Right hindlimb (tissue), 1 donor: ENCODE measurements at regions not wholly inside any gene's neighbourhood (a gene's known extent, or its start where the extent isn't known, plus 50 kb on each side); places are given as distances from the start of the nearest gene placed in this dataset.
"Not testable (repeated sequence)": the region's sequence is repeated elsewhere in the genome, so short reads cannot be mapped to it uniquely, and the experiment has no call there.

Source experiments
- DNase-seq: peaks from one replicate; pipeline ENCODE4 v3.0.0-alpha.2; 2018

DNA sequence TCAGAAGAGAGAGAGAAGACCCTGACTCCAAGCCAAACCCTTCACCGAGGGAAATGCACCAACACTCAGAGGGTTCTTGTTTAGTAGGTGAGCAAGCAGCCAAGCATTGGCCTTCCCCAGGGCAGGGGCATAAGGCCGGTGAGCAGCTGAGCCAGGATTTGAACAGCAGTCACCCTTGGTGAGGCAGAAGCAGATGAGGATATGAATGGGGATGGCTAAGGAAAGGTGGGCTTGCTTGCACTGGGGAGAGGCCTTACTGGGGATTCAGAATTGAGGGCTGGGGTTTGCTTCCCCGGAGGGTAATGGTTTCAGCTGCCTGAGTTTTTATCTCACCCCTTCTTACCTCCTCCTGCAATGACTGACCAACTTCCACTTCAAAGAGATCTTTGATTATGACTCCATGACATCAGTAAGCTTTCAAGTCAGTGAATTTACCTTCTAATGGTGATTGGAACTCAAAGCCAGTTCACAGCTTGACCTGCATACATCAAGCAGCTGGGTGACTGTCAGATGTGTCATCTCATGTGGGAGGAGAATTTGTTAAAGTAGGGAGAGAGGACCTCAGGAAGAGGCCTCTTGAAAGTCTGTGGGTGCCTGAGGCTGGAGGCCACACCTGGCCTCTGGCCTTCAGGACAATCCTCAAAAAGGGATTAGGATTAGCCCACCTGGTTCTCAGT lies 114.5 kb upstream of the PLGLB2 start:
- DNase-seq = not testable (repeated sequence)

DNA sequence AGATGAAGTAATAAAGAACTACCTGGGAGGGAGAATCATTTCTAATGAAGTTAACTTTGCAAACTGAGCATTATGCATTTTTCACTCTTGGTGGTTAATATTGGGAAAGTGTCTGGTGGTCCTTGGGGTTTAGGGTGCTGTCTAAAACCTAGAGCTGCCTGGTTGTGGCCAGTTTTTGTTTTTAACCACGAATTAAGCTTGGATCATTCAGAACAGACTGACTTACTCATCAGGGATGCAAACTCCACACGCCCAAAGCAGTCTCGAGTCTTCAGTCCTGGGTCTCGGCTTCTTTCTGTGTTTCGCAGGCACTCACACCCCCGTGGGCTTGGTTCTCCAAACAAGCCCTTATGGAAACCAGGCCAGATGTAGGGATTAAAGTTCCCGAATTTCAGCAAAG lies 113.8 kb upstream of the PLGLB2 start:
- not testable (repeated sequence) for DNase-seq

DNA sequence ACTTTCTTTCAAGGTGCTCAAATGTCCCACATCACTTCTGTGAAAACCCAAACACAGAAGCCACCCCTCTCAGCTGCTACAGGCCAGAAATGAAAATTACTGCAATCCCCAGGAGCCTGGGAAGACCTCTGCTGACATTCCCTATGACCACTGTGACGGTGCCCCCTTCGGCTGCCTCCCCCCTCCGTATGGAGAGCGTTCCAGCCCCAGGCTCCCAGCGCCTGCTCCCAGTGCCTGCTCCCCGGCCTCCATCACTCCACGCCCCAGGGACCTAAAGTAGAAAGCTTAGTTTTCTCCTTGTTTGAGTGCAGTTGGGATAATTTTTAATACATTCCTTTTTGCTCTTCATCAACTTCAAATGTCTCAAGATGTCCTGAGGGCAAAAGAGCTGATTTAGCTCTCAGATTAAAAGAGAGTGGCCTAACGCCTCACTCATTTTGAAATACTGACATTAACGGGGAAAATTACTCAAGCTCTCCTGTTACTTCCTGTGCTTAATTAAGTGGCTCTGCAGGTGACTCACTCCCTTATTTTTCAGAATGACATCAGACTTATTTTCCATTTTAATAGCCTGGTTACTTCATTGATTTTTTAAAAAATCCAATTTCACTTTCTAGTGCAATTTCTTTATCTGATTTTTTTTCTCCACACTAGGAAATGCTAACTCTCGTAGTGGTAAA lies 112.8 kb upstream of the PLGLB2 start:
- peak; percentile 11 for DNase-seq

DNA sequence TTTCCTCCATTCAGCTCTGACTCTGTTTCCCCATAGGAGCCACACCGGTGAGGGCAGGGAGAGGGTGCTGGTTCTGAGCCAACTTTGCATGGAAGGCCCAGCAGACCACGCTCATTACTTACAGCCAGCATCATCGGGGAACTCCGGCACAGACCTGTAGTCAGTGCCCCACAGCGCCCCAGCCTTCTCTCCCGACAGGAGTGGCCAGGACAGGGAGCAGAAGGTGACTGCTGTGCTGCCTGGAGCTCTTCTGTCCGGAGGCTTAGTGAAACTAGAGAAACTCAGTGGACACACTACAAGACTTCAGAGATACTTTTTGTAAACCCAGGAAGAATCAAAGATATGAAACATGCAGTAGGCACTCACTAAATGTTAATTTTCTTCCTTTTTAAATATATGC lies 111.6 kb upstream of the PLGLB2 start:
- not testable (repeated sequence) for DNase-seq

DNA sequence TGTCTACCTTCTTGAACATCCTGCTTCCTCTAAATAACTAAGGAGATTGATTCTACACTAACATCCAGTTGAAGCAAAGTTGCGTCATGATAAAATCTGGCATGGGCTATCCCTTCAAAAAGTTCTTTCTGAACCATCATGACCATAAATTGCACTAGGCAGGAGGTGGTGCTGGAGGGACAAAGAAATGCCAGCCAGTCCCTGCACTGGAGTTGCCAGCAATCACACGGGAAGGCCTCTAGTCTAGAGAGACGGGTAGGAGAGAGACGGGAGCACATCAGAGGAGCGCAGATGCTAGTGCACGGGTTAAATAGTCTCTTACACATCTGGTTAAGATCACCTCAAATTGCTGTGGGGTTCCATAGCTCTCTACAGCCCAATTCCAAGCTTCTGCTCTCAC lies 111.2 kb upstream of the PLGLB2 start:
- DNase-seq = not testable (repeated sequence)

DNA sequence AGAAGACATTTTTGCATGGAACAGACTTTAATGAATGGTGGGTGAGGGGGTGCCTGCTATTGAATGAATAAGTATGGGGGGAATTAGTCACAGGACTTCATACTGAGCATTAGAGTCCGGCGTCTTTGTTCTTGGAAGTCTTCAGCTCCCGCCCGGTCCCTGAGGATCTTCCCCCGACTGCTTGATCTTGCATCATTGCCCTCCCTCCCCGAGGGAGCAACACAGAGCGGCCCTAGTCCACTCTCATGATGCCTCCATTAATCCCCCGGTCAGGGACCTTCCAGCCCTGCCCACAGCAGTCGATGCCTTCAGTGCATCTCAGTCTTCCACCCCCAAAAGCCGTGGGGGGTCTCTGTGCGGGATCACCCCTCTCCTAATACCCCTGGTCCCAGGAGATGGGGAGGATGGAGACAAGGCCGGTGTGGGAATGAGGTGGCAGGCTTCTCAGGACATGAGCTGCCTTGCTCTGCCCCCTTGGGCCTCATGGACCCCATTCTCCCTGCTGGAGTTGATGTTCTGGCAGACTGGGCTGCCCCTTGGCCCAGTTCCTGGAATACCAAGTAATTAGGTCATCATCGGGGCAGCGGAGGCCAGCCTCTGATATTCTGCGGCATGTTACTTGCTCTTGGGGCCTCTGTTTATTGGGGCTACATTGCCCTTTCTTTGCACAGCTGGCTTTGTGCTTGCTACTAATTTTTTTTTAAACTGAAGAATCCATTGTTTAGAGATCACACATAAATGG lies 110.5 kb upstream of the PLGLB2 start:
- DNase-seq = not testable (repeated sequence)

DNA sequence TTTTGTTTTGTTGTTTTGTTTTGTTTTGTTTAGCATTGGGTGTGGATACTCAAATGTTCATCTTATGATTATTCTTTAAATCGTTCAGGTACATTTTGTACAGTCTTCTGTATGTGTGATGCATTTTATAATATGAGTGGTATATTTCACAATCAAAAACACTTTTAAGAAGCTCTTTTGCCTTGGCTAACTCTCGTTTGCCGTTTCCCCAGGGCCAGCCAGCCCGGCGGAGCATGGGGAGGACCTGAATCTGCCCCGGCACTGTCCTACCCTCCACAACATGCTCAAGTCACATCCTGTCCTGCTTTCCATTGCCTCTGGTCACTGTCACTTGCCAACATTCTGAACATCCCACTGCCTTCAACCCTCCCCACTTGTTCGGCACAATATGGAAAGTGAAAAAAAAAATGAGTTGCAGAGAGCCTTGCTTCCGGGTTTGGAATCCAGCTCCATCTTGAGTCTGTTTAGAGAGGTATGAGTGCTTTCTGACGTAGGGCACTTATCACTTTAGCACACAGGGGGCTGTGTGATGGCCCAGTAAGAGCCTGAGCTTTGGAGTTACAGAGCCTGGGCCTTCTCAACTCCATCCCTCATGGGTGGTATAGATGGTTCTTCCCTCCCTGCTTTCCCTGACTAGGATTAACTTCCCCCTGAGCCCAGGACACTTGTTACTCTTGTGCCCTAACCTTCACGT lies 109.6 kb upstream of the PLGLB2 start:
- DNase-seq = not testable (repeated sequence)

DNA sequence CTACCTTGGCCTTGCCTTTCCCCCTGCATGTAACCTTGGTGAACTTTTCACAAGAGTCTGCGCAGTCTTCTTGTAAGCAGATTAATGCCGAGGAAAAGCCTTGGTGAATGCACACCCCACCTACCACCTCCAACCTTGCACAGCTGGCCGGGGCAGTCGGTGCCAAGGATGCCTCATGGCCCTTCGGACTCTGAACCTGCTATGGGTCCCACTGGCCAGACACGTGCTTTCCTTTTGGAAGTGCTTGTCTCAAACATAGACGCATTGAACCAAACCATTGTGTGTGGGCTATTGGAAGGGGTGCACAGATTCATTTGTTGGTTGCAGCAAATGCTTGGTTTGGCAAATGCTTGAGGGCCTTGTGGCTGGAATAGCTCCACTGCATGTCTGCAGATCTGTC lies 109.0 kb upstream of the PLGLB2 start:
- not testable (repeated sequence) for DNase-seq

DNA sequence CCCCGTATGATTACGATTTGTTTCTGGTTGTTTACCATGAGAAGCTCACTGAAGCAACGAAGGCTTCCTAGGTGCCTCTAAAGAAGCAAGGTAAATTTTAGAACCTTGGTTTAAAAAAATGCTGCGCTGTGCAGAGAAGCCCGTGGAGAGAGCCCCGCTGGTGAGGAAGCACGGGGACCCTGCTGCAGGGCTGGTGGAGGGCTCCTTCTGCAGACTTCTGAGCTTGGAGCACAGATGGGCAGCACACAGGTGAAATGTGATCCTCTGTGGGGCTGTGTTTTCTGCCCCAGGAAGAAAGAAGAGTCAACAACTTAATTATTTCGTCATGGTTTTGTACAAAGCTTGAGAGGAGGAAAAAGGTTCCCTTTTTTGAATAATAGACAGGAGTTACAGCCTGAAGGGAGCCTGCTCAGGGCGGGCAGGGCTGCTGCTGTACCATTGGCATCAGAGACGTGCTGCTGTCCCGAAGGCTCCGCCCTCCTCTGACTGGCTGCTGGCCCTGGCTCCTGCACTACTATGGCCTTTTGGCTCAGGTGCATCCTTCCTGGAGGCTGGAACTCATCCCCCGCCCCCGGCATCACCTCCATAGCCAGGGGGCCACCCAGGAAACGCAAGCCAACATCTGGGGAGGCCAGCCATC lies 108.0 kb upstream of the PLGLB2 start:
- not testable (repeated sequence) for DNase-seq

DNA sequence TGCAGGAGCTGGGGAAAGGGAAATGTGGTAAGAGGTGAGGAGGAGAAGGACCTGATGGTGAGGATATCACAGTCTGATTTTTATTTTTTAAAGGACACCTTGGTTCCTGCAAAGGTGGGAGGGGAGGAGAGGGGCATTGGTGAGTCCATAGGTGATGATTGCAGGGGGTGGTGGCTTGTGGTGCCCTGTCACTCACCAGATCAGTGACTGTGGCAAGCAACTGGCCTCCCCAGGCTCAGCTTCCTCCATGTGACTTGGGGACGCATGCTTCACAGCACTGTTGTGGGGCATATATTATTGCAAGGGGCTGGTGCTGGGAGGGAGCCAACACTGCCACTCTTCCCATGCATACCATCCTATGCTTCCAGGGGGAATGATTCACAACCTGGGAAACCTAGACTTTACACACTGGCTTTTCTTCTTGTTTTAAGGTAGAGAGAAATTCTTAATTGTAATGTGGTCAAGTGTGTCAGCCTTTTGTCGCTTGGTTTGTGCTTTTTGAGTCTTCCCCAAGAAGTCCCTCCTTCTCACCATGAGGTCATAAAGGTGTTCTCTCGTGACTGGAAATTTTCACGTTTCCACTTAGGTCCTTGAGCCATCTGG lies 106.8 kb upstream of the PLGLB2 start:
- not testable (repeated sequence) for DNase-seq

DNA sequence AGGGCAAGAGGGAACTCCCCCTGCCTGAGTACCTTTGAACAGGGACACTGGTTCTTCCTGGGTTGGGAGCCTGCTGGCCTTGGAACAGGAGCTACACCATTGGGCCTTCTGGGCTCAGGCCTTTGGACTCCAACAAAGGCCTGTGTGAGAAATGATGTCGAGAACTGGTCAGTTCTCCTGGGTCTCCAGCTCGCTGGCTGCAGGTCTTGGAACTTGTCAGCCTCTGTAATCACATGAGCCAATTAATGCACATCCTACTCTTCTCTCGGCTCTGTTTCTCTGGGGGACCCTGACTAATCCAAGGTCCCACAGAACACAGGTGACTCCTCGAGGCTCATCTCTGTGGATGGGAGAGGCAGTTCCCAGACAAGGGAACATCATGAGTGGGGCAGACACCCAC lies 104.7 kb upstream of the PLGLB2 start:
- not testable (repeated sequence) for DNase-seq

DNA sequence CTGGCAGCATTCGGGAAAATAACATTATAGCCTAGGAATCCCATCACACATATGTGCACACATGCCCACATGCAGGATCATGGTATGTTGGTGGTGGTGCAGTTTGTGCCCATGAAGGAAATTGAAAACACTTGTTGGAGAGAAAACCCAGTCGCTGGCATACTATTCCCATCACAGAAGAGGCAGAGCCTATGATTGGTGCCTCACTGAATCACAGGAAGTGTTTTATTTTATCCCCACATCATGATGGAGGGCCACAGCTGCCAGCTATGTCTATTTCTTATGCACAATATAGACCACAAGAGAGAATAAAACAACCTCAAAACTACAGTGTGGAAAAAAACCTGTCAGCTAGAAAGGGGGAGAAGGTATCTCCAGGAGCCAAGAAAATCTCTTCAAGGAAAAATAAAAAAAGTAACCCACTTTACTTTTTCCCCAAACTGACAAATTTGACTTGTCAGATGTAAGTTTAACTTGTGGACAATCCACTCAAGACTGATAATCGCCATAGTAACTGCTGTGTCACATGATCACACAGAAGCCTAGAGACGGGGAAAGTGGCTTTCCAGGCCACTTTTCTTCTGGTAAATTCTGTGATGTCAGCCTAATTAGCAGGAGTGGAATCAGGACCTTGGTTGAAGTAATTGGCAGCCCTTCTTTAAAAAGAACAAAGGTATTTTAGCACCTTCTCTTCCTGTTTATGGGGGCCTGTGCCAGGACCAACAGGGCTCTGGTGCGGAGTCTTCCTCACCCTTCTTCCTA lies 100.0 kb upstream of the PLGLB2 start:
- not testable (repeated sequence) for DNase-seq

DNA sequence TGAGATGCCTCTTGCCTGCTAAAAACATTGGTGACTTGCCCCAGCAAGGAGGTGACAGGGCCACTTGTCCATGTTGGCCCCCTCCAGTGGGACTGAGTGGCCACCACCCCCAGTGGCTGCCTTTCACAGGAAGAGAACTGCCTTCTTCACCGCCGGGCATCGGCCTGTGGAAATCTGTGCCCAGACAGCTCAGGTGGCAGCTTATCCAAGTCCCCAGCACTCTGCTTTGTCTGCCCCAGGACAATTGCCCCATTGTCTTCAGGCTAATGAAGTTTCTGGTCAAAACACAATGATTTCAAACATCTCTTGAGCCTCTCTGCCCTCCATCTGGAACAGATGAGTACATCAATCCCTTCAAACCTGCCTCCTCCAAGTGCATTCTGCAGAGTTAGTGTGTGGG lies 99.1 kb upstream of the PLGLB2 start:
- not testable (repeated sequence) for DNase-seq

DNA sequence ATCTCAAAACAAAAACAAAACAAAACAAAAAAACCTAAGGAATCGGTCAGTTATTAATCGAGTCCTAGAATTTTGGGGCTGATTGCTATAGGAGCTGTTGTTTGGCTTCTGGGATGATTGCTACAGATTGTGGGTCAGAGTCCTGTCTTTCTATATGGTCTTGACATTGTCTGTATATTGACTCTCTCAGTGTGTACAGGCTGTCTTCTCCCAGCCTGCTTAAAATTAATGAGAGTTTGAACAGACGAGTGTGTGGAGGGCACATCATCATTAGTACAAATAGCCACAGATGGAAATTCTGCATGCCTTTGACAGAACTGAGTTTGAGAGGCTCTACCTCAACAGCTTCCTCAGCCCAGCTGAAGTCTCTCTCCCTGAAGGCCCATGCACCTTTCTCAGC lies 98.0 kb upstream of the PLGLB2 start:
- not testable (repeated sequence) for DNase-seq

DNA sequence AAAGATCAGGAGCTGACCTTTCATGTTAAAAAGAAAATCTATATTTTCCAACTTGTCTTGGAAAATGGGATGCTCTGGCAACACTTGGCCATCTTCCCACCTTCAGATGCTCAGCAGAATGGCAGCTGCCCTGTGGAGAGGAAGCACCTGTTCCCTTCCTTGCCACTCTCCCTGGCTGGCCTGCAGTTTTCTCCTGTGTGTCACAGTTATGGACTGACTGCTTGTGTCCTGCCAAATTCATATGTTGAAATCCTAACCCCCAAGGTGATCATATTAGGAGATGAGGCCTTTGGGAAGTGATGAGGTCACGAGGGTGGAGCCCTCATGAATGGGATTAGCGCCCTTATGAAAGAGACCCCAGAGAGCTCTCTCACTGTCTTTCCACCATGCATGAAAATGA lies 97.0 kb upstream of the PLGLB2 start:
- not testable (repeated sequence) for DNase-seq

DNA sequence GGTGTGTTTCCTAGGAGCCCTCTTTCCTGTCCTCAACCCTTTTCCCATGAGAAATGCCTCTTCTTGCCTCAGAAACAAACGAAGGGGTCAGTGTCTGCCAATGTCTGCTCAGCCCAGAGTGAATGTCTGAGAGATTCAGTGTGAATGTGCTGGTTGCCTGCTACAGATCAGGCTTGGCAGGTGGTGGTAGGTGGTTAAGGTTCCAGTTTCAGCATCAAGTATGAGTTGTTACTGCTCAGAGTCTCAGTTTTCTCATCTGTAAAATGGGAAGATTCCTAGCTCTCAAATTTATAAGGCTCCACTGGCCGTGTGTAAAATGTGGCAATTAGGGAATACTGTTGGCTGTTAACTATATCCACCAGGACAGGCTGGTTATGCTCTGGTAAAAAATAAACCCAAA lies 96.3 kb upstream of the PLGLB2 start:
- not testable (repeated sequence) for DNase-seq

DNA sequence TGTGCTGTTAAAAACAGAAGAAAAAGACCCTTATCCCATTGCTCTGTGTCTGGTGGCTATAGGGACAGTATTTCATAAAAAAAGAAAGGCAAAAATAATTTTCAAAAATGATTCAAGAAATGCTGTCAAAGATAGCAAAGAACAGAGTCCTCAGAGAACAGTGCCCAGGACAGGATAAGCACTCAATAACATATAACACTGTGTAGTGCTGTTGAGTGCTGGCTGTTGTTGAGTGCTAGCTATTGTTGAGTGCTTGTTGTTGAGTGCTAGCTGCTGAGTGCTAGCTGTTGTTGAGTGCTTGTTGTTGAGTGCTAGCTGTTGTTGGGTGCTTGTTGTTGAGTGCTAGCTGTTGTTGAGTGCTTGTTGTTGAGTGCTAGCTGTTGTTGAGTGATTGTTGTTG lies 94.5 kb upstream of the PLGLB2 start:
- not testable (repeated sequence) for DNase-seq

DNA sequence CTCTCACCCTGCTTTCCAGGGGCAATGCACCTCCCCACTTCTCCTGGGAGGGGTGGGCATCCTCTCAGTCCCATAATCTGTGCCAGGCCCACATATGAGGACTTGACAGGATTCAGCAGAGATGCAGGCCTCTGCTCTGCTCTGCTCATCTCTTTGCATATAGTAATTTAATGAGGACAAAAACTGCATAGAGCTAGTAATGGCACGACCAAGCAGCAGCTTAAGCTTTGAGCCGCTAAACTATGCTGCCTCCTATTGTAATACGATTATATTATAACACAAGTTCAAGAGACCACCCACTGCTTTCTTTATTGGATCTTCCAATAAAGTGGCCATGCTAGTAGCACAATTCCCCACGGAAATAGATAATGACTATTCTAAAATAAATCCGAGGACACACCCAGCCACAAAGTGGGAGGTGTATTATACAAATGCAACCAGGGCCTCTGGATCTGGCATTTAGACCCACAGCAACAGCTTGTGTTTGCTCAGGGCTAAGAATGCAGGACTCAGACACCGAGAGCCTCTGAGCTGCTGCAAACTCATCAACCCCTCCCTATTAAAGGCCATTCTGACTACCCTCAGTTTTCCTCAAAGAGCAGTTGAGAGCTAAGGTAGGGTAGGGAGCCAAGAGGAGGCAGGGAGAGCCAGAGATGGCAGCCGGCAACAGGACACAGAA lies 93.6 kb upstream of the PLGLB2 start:
- not testable (repeated sequence) for DNase-seq

DNA sequence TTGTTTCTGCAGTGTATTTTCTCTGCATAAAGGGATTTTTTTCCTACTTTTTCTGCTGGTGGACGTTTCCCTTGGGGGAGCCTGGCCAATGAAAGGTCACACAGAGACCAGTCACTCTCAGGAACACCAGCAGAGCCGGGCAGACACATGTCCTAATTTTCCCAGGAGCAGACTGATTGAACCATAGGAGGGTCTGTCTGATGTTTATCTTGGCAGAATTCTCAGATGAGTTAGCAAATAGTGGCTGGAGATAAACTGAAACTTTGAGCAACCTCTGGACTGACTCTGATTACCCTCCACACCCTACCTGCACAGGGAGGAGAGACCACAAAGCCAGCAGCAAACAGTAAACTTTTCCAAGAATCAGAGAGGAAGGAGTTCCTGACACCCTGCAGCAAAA lies 90.0 kb upstream of the PLGLB2 start:
- not testable (repeated sequence) for DNase-seq

DNA sequence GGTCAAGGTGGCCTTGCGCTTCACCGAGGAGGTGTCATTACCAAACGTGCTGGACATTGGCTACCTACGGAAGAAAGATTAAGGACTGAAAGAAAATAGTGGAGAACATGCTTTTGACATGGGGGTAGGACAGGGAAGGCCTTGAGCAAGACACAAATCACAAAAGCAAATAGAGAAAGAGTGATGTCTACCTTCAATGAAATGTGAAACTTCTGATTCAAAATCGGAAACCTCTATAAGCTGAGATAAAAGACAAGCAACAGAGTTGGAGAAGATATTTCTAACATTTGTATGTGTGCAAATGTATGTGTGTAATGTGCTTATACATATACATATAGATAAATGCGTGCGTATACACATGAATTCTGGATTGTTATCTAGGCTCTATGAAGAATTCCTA lies 89.5 kb upstream of the PLGLB2 start:
- DNase-seq = not testable (repeated sequence)

DNA sequence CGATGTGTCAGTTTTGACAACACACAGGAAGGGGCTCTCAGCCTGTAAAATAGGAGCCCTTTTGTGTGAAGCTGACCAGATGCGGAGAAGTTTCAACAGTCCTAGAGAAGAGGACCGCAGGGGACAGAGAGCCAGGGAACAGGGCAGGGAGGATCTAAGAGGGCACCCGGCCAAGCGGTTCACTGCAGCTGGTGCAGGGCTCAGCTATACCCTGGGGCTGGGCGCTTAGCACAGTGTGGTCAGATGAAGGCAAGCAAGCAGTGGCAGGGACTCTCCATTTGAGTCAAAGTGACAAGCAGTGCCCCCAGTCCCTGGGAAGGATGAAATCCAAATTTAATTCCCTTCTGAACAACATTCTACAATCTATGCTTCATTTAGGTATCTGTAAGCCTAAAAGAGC lies 88.9 kb upstream of the PLGLB2 start:
- DNase-seq = not testable (repeated sequence)
